ENCODE measurements at regions not wholly inside any gene's neighbourhood (a gene's known extent, or its start where the extent isn't known, plus 50 kb on each side); places are given as distances from the start of the nearest gene placed in this dataset.
"Not testable (repeated sequence)": the region's sequence is repeated elsewhere in the genome, so short reads cannot be mapped to it uniquely, and the experiment has no call there.

DNA sequence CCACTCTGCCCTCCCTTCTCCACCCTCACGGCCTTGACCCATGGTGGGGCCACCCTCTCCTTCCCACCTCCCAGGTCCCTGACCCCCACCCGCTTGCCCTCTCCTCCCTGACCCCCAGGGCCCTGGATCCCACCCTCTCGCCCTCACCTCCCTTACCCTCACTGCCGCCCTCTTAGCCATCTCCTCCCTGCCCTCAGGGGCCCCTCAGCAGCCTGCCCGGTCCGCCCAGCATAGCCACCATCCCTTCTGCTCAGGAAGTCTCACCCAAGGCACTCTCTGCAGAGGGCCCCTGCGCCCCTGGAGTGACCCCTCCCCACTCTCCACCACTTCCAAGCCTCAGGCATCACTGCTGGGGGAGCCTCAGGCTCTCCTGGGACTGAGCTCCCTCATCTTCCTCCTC is 66.3 kb downstream of the MRPL36 start:
- Histone ChIP-seq H3K79me2 (ENCODE audit: insufficient read depth, low read length) (no peaks in the 10 kb centered on the region), H4K20me1 (ENCODE audit: low read depth, low read length) (no peaks in the 10 kb centered on the region), H3K4me3 (ENCODE audit: insufficient read depth, low read length, poor library complexity, severe bottlenecking) (no peak overlapping the region), H3K9me3 (ENCODE audit: insufficient read depth, low read length) (no peaks in the 10 kb centered on the region), H3K9ac (ENCODE audit: low read length) (no peak overlapping the region), H3K27ac (ENCODE audit: low read depth, low read length) (no peak overlapping the region), H3K9me2 (replicated peaks; ENCODE audit: insufficient read depth, low read length) (no peaks in the 10 kb centered on the region), H3F3A (ENCODE audit: insufficient read depth) (no peaks in the 10 kb centered on the region), H3K36me3 (ENCODE audit: low read length) (no peaks in the 10 kb centered on the region), H3K4me2 (ENCODE audit: low read depth, low read length, poor library complexity, severe bottlenecking) (no peak overlapping the region), H2AFZ (ENCODE audit: low read depth, low read length, severe bottlenecking) (no peak overlapping the region), H3K27me3 (ENCODE audit: low read length) (no peaks in the 10 kb centered on the region)
- TF ChIP-seq, protein P1, sequence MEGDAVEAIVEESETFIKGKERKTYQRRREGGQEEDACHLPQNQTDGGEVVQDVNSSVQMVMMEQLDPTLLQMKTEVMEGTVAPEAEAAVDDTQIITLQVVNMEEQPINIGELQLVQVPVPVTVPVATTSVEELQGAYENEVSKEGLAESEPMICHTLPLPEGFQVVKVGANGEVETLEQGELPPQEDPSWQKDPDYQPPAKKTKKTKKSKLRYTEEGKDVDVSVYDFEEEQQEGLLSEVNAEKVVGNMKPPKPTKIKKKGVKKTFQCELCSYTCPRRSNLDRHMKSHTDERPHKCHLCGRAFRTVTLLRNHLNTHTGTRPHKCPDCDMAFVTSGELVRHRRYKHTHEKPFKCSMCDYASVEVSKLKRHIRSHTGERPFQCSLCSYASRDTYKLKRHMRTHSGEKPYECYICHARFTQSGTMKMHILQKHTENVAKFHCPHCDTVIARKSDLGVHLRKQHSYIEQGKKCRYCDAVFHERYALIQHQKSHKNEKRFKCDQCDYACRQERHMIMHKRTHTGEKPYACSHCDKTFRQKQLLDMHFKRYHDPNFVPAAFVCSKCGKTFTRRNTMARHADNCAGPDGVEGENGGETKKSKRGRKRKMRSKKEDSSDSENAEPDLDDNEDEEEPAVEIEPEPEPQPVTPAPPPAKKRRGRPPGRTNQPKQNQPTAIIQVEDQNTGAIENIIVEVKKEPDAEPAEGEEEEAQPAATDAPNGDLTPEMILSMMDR (IDR thresholded peaks at IDR 0.05; ENCODE audit: insufficient read depth, low read length, poor library complexity, severe bottlenecking): no peak
- no peak for TF ChIP-seq EZH2phosphoT487 (conservative IDR thresholded peaks at IDR 0.05; ENCODE audit: low read length)

DNA sequence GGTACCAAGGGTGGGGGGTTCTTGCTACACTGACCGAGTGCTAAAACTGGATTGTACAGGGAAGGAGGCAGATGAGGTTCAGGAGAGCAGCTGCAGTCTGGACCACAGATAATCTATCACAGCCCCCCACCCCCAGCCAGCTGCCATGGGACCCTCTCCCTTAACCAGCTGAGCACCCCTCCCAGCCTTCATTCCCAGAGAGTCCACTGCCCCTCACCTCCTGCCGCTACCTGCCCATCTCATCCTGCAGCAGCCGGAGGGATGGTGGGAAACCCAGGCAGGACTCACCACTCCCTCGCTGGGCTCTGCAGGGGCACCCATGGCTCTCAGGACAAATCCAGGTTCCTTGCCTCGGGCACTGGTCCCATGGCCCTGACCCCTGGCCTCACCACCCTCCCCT is 66.7 kb downstream of the MRPL36 start:
- H3K79me2 ChIP-seq (ENCODE audit: insufficient read depth, low read length): no peaks in the 10 kb centered on the region
- H2AFZ ChIP-seq (ENCODE audit: low read depth, low read length, severe bottlenecking): no peak overlapping the region
- TF ChIP-seq, protein P1 (IDR thresholded peaks at IDR 0.05; ENCODE audit: insufficient read depth, low read length, poor library complexity, severe bottlenecking): no peak
- TF ChIP-seq EZH2phosphoT487 (conservative IDR thresholded peaks at IDR 0.05; ENCODE audit: low read length): no peak

DNA sequence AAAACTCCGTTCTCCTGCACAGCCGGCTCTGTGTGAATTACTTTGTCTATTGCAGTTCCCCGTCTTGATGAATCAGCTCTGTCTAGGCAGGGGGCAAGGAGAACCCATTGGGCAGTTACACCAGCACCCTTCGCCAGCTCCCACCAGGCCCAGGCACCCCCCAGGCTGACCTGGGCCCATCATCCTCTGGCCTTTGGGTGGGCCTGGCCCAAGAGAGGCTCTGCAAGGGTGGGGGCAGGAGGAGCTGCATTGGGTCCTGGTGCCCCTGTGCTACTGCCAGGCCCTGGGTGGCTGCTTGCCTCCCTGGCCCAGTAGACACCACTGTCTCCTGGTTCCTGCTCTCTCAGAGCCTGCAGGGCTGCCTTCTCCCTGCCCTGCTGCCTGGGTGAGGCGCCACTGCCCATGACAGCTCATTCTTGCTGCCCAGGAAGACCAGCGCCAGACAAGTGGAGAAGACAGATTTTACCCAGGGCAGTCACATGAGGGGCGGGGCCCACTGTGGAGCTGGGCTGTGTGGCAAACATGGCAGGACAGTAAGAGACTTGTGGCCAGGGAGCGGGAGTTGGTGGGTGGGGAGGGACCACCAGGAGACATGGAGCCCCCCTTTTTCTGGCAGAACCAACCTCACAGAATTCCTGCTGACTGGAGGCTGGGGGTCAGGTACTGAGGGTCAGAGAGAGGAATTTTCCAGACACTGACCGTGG is 67.2 kb downstream of the MRPL36 start:
- no peak overlapping the region for H3K4me3 ChIP-seq (ENCODE audit: insufficient read depth, low read length, poor library complexity, severe bottlenecking)
- TF ChIP-seq, protein P1 (IDR thresholded peaks at IDR 0.05; ENCODE audit: insufficient read depth, low read length, poor library complexity, severe bottlenecking): no peak
- TF ChIP-seq EZH2phosphoT487 (conservative IDR thresholded peaks at IDR 0.05; ENCODE audit: low read length): no peak
- no peaks in the 10 kb centered on the region for H3K9me2 ChIP-seq (replicated peaks; ENCODE audit: insufficient read depth, low read length)
- H3K36me3 ChIP-seq (ENCODE audit: low read length): no peaks in the 10 kb centered on the region
- no peaks in the 10 kb centered on the region for H3K9me3 ChIP-seq (ENCODE audit: insufficient read depth, low read length)
- H3K9ac ChIP-seq (ENCODE audit: low read length): no peak overlapping the region
- no peak overlapping the region for H3K27ac ChIP-seq (ENCODE audit: low read depth, low read length)
- no peak overlapping the region for H3K4me2 ChIP-seq (ENCODE audit: low read depth, low read length, poor library complexity, severe bottlenecking)
- H2AFZ ChIP-seq (ENCODE audit: low read depth, low read length, severe bottlenecking): no peak overlapping the region
- no peaks in the 10 kb centered on the region for H3F3A ChIP-seq (ENCODE audit: insufficient read depth)
- no peaks in the 10 kb centered on the region for H3K79me2 ChIP-seq (ENCODE audit: insufficient read depth, low read length)
- H4K20me1 ChIP-seq (ENCODE audit: low read depth, low read length): no peaks in the 10 kb centered on the region
- no peaks in the 10 kb centered on the region for H3K27me3 ChIP-seq (ENCODE audit: low read length)

More for the DNA sequence above, 66.7 kb downstream of the MRPL36 start:
- H3F3A ChIP-seq (ENCODE audit: insufficient read depth): no peaks in the 10 kb centered on the region
- H3K4me3 ChIP-seq (ENCODE audit: insufficient read depth, low read length, poor library complexity, severe bottlenecking): no peak overlapping the region
- no peaks in the 10 kb centered on the region for H3K9me2 ChIP-seq (replicated peaks; ENCODE audit: insufficient read depth, low read length)
- no peak overlapping the region for H3K9ac ChIP-seq (ENCODE audit: low read length)
- H3K36me3 ChIP-seq (ENCODE audit: low read length): no peaks in the 10 kb centered on the region
- H3K27ac ChIP-seq (ENCODE audit: low read depth, low read length): no peak overlapping the region
- H3K9me3 ChIP-seq (ENCODE audit: insufficient read depth, low read length): no peaks in the 10 kb centered on the region
- H3K27me3 ChIP-seq (ENCODE audit: low read length): no peaks in the 10 kb centered on the region
- no peak overlapping the region for H3K4me2 ChIP-seq (ENCODE audit: low read depth, low read length, poor library complexity, severe bottlenecking)
- no peaks in the 10 kb centered on the region for H4K20me1 ChIP-seq (ENCODE audit: low read depth, low read length)

DNA sequence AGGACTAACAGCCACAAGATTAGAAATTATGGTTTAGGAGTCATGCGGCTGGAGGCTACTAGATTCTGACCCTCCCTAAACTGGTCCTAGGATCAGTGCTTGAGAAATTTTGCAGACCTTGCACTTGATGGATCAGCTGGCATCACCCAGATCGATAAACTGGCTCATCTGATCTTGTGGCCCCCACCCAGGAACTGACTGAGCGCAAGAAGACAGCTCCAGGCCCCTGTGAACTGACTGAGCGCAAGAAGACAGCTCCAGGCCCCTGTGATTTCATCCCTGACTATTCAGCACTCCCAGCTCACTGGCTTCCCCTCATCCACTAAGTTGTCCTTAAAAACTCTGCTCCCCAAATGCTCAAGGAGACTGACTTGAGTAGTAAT is 67.8 kb downstream of the MRPL36 start:
- not testable (repeated sequence) for H2AFZ ChIP-seq (ENCODE audit: low read depth, low read length, severe bottlenecking); H3K4me2 ChIP-seq (ENCODE audit: low read depth, low read length, poor library complexity, severe bottlenecking); H3K9me3 ChIP-seq (ENCODE audit: insufficient read depth, low read length); H3K27ac ChIP-seq (ENCODE audit: low read depth, low read length); H3K36me3 ChIP-seq (ENCODE audit: low read length); H3F3A ChIP-seq (ENCODE audit: insufficient read depth); H3K27me3 ChIP-seq (ENCODE audit: low read length); H4K20me1 ChIP-seq (ENCODE audit: low read depth, low read length); H3K4me3 ChIP-seq (ENCODE audit: insufficient read depth, low read length, poor library complexity, severe bottlenecking); H3K9me2 ChIP-seq (replicated peaks; ENCODE audit: insufficient read depth, low read length); H3K9ac ChIP-seq (ENCODE audit: low read length); H3K79me2 ChIP-seq (ENCODE audit: insufficient read depth, low read length)
